ENCODE measurements at regions not wholly inside any gene's neighbourhood (a gene's known extent, or its start where the extent isn't known, plus 50 kb on each side); places are given as distances from the start of the nearest gene placed in this dataset.

DNA sequence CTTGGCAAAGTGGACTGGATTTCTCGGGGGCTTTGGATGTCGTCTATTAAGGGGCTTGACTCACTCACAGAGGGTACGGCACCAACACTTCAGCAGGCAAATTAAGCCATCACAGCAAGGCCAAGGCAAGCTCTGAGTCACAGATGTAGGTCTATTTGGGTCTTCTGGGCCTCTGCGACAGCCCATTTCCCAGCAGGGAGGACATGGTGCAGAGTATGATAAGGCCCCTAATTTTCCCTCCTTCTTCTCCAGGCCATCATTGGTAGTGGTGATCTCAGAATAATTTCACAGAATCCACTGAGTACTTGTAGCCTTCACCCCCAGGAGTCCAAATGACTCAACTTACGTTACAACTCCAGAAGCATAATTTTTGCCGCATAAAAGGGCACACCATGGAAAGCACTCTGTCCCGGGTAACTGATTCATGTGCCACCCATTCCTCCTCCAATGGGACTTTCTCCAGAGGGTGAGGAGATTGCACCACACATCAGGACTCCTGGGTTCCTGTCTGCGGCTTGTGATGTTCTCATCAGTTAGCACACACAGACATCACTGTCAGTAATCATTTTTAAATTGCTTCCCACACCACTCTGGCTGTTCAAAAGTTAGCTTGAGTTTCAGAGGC, 164.9 kb downstream of the TXNL1 start:
- TF ChIP-seq, protein P1, sequence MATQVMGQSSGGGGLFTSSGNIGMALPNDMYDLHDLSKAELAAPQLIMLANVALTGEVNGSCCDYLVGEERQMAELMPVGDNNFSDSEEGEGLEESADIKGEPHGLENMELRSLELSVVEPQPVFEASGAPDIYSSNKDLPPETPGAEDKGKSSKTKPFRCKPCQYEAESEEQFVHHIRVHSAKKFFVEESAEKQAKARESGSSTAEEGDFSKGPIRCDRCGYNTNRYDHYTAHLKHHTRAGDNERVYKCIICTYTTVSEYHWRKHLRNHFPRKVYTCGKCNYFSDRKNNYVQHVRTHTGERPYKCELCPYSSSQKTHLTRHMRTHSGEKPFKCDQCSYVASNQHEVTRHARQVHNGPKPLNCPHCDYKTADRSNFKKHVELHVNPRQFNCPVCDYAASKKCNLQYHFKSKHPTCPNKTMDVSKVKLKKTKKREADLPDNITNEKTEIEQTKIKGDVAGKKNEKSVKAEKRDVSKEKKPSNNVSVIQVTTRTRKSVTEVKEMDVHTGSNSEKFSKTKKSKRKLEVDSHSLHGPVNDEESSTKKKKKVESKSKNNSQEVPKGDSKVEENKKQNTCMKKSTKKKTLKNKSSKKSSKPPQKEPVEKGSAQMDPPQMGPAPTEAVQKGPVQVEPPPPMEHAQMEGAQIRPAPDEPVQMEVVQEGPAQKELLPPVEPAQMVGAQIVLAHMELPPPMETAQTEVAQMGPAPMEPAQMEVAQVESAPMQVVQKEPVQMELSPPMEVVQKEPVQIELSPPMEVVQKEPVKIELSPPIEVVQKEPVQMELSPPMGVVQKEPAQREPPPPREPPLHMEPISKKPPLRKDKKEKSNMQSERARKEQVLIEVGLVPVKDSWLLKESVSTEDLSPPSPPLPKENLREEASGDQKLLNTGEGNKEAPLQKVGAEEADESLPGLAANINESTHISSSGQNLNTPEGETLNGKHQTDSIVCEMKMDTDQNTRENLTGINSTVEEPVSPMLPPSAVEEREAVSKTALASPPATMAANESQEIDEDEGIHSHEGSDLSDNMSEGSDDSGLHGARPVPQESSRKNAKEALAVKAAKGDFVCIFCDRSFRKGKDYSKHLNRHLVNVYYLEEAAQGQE (tag by site-specific recombination; IDR thresholded peaks at IDR 0.05), result no peak
- TF ChIP-seq ZNF580 (tag by site-specific recombination; IDR thresholded peaks at IDR 0.05) (no peak), ZNF274 (IDR thresholded peaks at IDR 0.05; ENCODE audit: low read length) (no peak), ZNF274 (tag by site-specific recombination; IDR thresholded peaks at IDR 0.05; ENCODE audit: borderline replicate concordance) (no peak), CTCF (tag by site-specific recombination; IDR thresholded peaks at IDR 0.05) (no peak)
- TF ChIP-seq, protein P2, sequence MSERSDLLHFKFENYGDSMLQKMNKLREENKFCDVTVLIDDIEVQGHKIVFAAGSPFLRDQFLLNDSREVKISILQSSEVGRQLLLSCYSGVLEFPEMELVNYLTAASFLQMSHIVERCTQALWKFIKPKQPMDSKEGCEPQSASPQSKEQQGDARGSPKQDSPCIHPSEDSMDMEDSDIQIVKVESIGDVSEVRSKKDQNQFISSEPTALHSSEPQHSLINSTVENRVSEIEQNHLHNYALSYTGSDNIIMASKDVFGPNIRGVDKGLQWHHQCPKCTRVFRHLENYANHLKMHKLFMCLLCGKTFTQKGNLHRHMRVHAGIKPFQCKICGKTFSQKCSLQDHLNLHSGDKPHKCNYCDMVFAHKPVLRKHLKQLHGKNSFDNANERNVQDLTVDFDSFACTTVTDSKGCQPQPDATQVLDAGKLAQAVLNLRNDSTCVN (tag by site-specific recombination; optimal IDR thresholded peaks at IDR 0.05), result no peak
